GM18867 (cell line): ENCODE measurements at regions not wholly inside any gene's neighbourhood (a gene's known extent, or its start where the extent isn't known, plus 50 kb on each side); places are given as distances from the start of the nearest gene placed in this dataset.
"Not testable (repeated sequence)": the region's sequence is repeated elsewhere in the genome, so short reads cannot be mapped to it uniquely, and the experiment has no call there.

Experiments used
- ATAC-seq: cut with Tn5 transposase; IDR thresholded peaks from one replicate; pipeline ENCODE4 v1.9.1; 2021; ENCODE audit warnings: mild to moderate bottlenecking, moderate library complexity; ENCODE audit not compliant: unreplicated experiment

DNA sequence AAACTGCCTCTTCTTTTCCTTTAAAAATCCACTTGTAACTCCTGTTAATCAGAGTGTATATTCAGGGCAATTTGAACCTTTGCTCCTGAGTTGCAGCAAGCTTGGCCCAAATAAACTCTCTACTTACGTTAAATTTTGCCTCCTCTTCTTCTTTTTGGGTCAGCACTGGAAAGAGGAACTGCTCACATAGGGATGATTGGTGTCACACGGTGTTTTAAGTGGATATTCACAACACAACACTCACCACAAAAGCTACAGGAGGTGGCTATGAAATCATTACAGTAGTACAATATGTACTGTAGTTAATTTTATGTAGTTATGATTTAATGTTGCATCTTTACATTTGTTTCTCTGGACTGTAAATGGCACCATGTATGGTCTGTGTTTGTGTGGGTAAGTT lies 96.8 kb upstream of the DOCK9 start:
- no peak for ATAC-seq

DNA sequence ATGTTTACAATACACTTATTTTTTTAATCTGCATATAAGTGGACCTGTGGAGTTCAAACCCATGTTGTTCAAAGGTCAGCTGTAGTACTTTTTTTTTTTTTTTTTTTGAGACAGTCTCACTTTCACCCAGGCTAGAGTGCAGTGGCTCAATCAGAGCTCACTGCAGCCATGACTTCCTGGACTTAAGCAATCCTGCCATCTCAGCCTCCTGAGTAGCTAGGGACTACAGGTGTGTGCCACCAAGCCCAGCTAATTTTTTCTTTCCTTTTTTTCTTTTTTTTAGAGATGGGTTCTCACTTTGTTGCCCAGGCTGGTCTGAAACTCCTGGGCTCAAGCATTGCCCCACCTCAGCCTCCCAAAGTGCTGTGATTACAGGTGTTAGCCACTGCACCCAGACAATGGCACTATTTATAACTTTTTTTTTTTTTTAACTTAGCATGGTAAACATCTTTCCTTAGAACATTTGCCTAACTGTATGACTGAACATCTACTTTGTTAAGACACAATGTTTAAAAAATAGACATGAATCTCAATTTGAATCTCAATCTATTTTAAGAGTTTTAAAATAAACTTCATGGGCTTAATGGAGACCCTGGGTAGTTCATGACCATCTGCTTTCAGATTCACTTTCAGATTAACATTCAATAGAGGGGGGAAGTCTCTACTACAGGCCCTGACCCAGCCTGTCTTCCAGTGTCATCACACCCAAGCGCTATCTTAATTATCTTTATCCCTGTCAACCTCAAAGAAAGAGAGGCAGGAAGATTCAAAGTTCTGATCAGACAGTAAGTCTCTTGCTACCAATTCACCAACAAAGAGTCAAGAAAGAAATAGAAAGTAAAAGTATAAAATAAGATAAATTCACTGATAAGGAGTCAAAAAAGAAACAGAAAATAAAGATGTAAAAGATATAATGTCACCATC lies 97.7 kb upstream of the DOCK9 start:
- ATAC-seq, result peak; percentile 91

DNA sequence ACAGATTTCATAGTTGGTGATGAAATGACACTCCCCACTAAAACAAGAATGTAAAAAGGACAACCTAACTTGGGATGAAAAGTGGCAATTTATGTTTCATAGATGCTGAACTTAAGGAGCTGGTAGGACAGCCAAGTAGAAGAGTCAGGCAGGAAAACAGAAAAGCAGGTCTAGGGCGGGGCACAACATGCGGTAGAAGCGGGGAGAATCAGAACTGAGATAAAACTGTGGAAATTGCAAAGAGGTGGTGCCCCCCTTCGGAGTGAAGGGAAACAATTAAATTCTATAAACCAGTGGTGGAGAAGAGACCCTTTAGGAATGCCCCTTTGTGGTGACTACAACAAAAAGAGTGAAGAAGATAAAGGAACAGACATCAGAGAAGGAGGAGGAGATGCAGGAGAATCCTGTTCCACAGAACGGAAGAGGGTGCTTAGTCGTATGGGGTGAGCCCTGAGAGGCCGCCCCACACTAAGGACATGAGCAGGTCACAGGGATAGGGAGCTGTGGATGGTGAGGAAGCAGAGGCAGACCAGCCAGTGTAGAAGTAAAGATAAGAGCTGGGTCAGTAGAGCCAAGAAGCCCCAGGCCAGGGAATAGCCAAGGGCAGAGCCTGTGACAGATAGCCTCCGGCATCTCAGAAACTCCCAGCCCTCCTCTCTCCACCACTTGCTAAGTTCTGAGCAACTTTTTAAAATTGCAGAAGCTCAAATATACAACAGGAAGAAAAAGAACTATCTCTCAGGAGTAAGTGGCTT lies 100.3 kb upstream of the DOCK9 start:
- no peak for ATAC-seq

DNA sequence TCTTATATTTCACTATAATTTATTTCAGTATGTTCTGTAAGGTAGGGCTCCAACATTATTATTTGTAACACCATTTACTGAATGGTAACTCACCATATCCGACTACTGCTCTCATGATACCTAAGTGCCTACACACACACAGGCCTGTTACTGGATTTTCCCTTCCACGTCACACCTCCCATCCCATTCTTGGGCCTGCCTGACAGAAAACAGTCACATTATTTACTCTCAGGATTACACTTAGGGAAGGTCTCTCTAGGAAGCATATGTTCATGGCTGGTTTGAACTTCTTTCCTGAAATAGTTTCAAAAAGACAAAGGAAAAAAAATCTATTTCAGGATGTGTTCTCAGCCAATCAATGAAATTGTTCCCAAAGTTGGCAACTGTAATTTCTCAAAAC lies 102.3 kb upstream of the DOCK9 start:
- no peak for ATAC-seq

DNA sequence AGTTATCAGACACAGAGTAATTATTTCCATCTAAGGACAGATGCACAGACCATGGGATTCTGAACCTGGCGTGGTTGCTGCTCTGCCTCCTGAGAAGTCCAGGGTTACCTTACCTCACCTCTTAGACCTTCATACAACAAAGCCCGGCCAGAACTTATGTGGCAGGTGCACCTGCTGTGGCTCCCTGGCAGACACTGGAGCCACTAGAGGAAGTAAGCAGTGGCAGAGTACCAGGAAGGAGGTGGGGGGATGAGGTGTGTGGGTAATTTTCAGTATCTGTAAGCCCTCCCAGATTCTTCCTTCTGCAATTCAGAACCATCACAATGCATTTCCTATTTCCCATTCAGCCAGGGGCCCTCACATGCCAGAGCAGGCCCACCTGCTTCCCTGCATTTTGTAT lies 106.1 kb upstream of the DOCK9 start:
- ATAC-seq, result no peak

DNA sequence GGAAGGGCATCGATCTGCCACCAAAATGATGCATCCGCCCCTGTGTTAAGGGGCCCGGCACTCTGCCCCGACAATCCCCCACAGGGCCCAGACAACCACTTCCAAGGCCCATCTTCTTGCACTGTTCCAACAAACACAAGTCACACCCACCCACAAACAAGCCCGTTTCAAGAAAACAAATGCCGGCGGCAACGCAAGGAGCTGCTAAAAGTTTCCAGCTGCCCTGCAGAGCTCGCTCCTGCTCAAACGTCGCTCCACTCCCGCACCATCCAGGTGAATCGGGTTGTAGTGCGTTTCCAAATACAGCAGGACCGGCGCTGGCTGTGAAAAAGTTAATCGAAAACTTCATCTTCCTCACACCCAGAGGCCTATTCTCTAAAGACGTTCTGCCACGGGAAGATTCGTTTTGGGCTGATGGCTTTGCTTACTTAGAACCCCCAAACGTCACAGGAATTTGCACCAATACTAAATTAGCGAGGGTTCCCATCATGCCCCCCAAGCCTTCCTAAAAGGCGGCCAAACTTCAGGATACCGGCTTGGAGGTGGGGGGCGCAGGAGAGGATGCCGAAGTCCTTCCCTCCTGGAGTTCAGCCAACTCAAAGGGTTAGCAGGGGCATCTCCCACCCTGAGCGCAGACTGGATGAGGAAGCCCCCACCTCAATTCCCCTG lies 107.4 kb upstream of the DOCK9 start:
- ATAC-seq, result no peak

DNA sequence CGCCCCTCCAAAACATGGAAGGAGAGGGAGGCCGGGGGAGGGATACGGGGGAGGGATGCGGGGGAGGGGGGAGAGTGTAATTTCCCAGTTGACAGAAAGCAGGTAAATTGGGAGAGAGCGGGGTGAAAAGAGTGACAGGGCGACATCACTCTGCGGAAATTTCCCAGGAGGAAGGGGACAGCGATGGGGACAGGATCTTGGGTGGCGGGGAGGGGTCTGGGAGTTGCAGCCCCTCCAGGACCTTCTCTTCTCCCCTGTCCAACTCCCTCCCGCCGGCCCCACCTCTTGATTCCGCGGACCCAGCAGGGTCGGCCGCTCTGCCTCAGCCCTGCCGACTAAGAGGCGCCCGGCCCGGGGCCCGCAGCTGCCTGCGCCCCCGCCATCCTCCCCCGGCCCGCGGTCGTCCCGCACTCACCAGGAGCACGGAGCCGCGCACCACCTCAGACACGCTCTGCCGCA lies 108.0 kb upstream of the DOCK9 start:
- ATAC-seq, result no peak

DNA sequence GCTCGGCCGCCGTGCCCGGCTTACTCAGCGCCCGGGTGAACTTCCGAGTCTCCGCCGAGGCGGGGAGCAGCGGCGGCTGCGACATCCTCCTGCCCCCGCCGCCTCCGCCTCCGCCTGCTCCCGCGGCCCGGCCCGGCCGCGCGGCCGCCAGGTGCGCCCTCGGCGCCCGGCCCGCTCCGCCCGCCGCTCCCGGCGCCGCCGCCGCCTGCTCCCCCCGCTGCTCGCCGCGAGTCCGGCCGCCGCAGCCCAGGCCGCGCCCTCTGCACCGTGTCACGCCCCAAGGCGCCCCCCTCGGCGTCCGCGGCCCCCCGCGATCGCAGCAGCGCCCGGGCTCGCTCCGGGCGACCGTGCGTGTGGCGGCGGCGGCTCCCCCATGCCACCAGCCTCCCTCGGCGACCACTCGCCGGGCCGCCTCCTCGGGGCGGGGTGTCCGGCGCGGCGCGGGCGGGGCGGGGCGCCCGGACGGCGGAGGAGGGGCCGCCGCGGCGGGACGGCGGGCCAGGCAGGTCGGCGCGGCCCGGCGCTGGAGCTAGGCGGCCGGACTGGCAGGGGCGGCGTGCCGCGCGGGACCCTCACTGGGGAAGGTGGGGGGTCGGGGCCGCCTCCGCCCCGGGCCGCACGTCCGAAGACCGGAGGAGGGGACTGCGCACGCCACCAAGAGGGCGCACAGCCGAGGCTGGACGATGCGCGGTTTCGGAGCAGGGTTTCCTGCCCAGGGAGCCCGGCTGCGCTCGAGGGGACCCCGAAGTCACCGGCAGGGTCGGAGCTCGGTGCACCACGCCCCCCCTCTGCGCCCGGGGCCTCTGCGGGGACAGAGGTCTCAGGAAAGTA lies 108.6 kb upstream of the DOCK9 start:
- peak; percentile 48 for ATAC-seq

DNA sequence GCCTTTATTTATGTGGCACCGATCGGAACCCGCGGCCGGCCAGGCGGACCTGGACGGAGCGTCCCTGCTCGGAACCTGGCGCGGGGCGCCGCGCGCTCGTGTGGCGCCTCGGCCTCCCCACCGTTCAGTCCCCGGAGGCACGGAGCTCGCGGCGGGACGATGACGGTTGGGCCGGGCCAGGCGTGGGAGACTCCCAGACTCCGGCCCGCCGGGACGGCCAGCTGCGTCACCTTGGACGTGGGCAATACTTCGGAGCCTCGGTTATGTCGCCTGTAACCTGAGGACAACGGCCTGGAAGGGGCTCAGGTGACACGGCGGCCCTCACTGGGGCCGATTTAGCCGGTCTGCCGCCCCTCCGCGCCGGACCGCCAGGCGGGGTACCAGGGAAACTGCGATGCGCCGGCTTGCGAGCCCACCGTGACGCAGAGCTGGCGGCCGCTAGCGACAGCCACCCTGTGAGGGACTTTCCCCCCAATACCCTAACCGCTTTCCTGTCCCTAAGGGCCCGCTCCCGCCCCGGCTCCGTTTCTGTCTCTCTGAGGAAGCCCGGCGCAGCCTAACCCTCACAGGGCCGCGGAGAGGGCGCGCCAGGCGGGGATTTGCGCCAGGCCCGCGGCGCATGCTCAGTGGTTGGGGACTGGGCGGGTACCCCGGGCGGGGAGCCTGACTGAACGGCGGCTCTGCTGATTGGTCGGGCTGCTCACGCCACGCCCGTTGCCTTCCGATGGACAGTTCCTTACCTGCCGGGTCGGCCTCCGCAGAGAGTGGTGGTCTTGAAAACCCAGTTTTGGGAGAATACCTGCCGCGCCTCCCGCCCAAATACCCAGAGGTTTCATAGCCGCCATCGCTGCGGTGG lies 109.5 kb upstream of the DOCK9 start:
- ATAC-seq, result peak; percentile 84

DNA sequence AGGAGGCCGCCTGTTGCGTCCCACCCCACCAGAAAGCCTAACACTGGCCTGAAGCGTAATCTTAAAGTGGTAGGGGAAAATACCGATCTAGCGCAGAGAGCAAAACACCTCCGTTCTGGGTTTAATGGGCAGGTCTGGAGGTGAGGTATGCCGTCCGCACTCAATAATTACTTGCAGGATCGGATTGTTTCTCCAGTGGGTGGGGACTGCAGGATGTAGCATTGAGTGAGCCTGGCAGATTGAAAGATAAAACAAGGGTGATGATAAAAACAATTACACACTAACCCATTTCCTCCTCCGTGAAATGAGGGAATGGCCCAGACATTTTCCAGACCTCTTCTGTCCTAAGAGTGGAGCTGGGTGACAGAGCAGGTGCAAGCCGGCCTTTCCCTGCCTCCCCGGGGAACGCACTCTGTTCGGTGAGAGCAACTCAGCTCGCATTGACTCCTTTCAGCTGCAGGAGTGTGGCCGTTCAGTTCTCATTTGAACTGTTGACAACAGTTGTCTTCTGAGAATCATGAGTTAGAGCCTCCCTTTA lies 110.2 kb upstream of the DOCK9 start:
- peak; percentile 32 for ATAC-seq

DNA sequence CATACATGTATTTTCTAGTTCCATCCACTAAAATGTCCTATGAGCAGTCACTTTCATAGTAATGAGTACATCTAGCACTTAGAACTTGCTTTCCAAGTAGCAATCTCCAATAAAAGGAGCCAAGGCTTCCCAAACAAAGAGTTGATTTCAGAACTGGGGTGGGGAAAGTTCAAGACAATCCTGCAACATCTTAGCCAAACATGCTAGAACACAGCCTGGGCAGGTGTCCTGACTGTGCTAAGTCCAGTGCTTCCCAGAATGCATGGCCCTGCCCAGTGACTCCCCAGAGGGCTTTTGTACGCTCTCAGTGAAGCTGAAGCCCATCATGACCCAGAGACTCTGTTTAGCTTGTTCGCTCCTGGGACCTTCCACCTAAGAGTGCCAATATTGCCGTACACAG lies 106.7 kb upstream of the UBAC2 start:
- no peak for ATAC-seq

DNA sequence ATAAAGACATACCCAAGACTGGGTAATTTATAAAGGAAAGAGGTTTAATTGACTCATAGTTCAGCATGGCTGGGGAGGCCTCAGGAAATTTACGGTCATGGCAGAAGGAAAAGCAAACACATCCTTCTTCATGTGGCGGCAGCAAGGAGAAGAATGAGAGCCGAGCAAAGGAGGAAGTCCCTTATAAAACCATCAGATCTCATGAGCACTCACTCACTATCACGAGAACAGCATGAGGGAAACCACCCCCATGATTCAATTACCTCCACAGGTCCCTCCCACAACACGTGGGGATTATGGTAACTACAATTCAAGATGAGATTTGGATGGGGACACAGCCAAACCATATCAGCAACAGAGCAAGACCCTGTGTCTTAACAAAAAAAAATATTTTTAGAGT lies 98.8 kb upstream of the UBAC2 start:
- not testable (repeated sequence) for ATAC-seq

DNA sequence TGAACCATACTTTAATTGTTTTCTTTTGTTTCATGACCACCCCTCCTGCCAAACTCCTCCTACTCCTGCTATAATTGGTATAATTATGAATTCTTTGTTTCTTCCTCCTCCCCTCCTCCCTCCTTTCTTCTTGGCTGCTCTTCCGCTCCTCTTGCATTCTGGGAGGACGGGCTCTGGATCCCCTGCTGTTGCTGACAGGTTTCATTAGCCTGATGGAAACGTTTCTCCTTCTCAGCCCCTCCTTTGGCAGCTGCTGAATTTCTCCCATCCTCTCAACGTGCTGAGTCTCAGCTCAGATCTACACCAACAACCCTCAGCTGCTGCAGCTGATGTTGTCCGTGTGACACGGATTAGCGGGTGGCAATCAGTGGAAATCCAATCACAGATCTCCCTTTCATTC lies 97.1 kb upstream of the UBAC2 start:
- ATAC-seq, result no peak

DNA sequence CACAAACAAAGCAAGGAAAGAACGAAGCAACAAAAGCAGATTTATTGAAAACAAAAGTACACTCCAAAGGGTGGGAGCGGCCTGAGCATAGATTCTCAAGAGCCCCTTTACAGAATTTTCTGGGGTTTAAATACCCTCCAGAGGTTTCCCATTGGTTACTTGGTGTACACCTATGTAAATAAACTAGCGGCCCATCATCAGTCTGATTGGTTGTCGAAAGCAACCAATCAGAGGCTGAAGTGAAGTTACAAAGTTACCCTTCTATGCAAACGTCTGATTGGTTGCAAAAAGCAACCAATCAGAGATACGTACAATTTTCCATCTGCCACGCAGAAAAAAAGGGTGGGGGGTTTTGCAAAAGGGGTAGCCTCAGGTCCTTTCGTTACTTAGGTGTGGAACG lies 96.3 kb upstream of the UBAC2 start:
- no peak for ATAC-seq

DNA sequence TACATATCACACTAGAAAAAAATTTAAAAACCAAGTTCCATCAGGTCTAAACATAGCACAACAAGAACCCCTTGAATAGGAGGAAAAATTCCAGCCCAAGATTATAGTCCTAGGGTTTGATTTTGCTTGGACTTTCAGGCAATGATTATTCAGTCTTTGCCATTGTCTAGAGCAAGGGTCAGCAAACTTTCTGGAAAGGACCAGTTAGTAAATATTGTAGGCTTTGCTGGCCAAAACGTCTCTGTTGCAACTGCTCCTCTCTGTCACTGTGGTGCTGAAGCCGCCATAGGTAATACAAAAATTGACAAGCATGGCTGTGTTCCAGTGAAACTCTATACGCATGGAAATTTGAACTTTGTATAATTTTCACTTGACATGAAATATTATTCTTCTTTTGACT lies 95.5 kb upstream of the UBAC2 start:
- ATAC-seq, result no peak

DNA sequence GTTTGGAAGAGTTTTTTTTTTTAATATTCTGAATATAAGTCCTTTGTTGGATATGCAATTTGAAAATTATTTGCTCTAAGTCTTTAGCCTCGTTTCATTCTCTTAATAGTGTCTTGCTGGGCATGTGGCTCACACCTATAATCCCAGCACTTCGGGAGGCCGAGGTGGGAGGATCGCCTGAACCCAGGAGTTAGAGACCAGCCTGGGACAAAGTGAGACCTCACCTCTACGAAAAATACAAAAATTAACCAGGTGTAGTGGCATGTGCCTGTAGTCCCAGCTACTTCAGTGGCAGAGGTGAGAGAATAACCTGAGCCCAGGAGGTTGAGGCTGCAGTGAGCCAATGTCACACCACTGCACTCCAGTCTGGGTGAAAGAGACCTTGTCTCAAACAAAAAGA lies 87.3 kb upstream of the UBAC2 start:
- ATAC-seq, result no peak

DNA sequence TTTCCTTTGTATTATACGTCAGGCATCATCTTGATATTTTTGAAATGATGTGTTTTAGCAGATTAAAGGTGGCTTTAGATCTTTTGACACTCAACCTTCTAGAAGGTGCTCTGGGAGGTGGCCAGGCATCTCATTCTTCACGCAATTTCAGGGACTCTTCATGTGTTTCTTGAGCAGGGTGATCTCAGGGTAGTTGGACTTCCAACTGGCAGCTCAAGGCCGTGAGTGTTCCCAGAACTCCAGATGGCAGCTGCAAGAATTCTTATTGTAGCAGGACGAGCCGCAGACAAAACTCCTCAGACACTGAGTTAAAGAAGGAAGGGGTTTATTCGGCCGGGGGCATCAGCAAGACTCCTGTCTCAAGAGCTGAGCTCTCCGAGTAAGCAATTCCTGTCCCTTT lies 82.5 kb upstream of the UBAC2 start:
- no peak for ATAC-seq

DNA sequence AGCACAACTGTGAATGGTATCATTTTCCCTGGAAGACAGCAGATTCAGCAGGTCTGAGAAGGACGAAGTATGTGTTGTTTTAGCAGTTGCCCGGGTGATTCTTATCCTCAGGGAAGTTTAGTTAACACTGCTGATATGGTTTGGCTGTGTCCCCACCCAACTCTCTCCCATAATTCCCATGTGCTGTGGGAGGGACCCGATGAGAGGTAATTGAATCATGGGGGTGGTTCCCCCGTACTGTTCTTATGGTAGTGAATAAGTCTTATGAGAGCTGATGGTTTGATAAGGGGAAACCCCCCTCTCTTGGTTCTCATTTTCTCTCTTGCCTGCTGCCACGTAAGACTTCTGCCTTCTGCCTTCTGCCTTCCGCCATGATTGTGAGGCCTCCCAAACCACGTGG lies 81.0 kb upstream of the UBAC2 start:
- no peak for ATAC-seq

DNA sequence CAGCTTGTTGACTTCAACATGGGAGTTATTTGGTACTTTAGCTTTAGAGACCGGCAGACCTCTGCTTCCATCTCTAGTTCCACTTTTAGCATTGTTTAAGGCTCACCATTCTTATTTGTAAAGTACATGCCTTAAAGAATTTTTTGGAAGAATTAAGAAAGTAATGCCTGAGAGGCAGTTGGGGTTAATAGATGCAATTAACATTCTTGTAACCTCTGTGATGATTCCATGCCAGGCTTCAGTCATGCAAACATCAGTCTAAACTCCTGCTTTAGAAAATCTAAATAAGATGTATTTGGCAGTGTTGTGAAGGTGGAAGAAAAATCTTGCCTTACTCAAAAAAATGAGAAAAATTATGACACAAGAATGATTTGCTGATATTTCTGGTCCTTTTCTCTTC lies 79.9 kb upstream of the UBAC2 start:
- ATAC-seq, result no peak

DNA sequence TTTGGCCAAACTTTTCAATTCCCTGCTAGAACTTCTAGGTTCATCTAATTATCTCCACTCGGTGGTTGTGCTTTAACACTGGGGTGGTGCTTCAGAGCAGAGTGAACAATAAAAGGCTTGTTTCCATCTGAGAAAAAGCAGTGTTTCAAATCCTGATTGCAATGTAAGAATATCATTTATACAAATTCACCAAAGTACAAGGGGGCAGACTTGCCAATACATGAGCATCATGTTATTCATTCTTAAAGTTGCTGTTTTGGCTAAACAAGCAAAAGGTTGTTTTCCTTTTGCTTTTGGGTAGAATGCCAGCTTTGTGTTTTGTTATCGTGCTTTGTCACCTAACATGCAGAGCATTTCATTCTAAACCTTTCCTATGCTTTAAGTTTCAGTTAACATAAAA lies 78.5 kb upstream of the UBAC2 start:
- ATAC-seq, result no peak
